HEK293T (cell line): ENCODE measurements at regions not wholly inside any gene's neighbourhood (a gene's known extent, or its start where the extent isn't known, plus 50 kb on each side); places are given as distances from the start of the nearest gene placed in this dataset.

Experiments
- ARNT ChIP-seq: fragments of 450-650 bp; IDR thresholded peaks from 2 replicates; pipeline ENCODE4 v1.6.1; 2017; ENCODE audit warnings: mild to moderate bottlenecking
- BHLHE40 ChIP-seq: fragments of 450-650 bp; IDR thresholded peaks from 2 replicates; pipeline ENCODE4 v1.6.1; 2016; ENCODE audit warnings: mild to moderate bottlenecking, moderate library complexity, borderline replicate concordance
- CTBP1 ChIP-seq: fragments of 450-650 bp; IDR thresholded peaks from 2 replicates; pipeline ENCODE4 v1.6.1; 2016; ENCODE audit warnings: borderline replicate concordance
- ELF4 ChIP-seq: fragments of 450-650 bp; IDR thresholded peaks from 2 replicates; pipeline ENCODE4 v1.6.1; 2017; ENCODE audit warnings: antibody characterized with exemption
- FOXA1 ChIP-seq: fragments of 450-650 bp; IDR thresholded peaks from 2 replicates; pipeline ENCODE4 v1.6.1; 2016; ENCODE audit warnings: mild to moderate bottlenecking
- FOXM1 ChIP-seq: fragments of 450-650 bp; IDR thresholded peaks from 2 replicates; pipeline ENCODE4 v1.6.1; 2017; ENCODE audit warnings: mild to moderate bottlenecking, borderline replicate concordance
- HDGF ChIP-seq: fragments of 450-650 bp; IDR thresholded peaks from 2 replicates; pipeline ENCODE4 v1.6.1; 2017; ENCODE audit warnings: antibody characterized with exemption, borderline replicate concordance
- SP1 ChIP-seq: fragments of 450-650 bp; IDR thresholded peaks from 2 replicates; pipeline ENCODE4 v1.6.1; 2017
- SUZ12 ChIP-seq: fragments of 450-650 bp; IDR thresholded peaks from 2 replicates; pipeline ENCODE4 v1.6.1; 2016; ENCODE audit warnings: mild to moderate bottlenecking
- TARDBP ChIP-seq: fragments of 450-650 bp; IDR thresholded peaks from 2 replicates; pipeline ENCODE4 v1.6.1; 2016
- ZNF384 ChIP-seq: fragments of 450-650 bp; IDR thresholded peaks from 2 replicates; pipeline ENCODE4 v1.6.1; 2016

DNA sequence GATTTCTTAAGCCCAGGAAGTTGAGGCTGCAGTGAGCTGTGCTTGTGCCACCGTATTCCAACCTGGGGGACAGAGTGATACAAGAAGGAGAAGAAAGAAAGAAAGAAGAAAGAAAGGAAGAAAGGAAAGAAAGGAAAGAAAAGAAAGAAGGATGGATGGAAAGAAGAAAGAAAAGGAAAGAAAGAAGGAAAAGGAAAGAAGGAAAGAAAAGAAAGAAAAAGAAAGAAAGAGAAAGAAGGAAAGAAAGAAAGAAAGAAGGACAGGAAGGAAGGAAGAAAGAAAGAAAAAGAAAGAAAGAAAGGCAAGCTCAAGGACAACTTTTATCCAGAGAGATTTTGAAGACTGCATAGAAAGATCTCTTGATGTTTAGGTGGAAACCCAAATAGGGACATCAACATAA, 120.7 kb downstream of the GMNC start:
- TF ChIP-seq ARNT, result no peak
- TF ChIP-seq TARDBP, result no peak
- TF ChIP-seq FOXM1, result no peak
- TF ChIP-seq HDGF, result no peak
- no peak for TF ChIP-seq BHLHE40
- no peak for TF ChIP-seq SUZ12
- no peak for TF ChIP-seq SP1
- TF ChIP-seq ELF4, result no peak
- TF ChIP-seq CTBP1, result no peak
- no peak for TF ChIP-seq FOXA1
- no peak for TF ChIP-seq ZNF384
